ENCODE measurements at regions not wholly inside any gene's neighbourhood (a gene's known extent, or its start where the extent isn't known, plus 50 kb on each side); places are given as distances from the start of the nearest gene placed in this dataset.
A peak's percentile ranks its signal among the peaks of the same experiment; 100 is the strongest.

DNA sequence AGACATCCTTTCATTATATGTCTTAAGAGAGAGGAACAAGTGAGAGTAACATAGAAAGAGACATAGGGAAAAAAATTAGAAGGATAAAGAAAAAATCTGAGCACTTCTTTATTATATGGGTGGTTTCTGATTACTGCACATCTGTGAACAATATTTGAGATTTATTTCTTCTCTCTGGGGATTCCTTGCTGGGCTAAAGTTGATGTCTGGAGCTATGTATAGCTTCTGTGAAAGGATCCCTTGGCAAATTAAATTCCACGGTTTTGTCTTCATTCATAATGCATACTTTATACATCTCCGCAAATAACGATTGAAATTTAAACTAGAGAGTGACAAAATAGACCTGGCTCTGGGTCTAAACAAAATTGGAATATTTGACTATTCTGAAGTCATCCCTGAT, 232.2 kb upstream of the CTBP2 start:
- no peaks in the 10 kb centered on the region for H3K36me3 ChIP-seq (ENCODE audit: insufficient read depth, low read depth, low read length)
- no peak overlapping the region for H3K4me3 ChIP-seq (ENCODE audit: low read length)
- H3K9me3 ChIP-seq (ENCODE audit: insufficient read depth, low read depth, low read length), result peaks cover 12% of the 10 kb centered on the region
- H3K9ac ChIP-seq (ENCODE audit: low read depth, low read length), result no peak overlapping the region
- H3K27ac ChIP-seq (ENCODE audit: low read length), result no peak overlapping the region
- H3K4me1 ChIP-seq (ENCODE audit: insufficient read depth, low read length), result no peaks in the 10 kb centered on the region
- H3K27me3 ChIP-seq (ENCODE audit: insufficient read depth, low read length), result no peaks in the 10 kb centered on the region

- Histone ChIP-seq H3K36me3 (ENCODE audit: insufficient read depth, low read depth, low read length) (no peaks in the 10 kb centered on the region), H3K9ac (ENCODE audit: low read depth, low read length) (no peak overlapping the region), H3K4me1 (ENCODE audit: insufficient read depth, low read length) (no peaks in the 10 kb centered on the region), H3K27me3 (ENCODE audit: insufficient read depth, low read length) (no peaks in the 10 kb centered on the region), H3K4me3 (ENCODE audit: low read length) (no peak overlapping the region), H3K27ac (ENCODE audit: low read length) (no peak overlapping the region), H3K9me3 (ENCODE audit: insufficient read depth, low read depth, low read length) (peaks cover 12% of the 10 kb centered on the region)
Observed at GRCh38 chr10:125392154-125392553, 231.8 kb upstream of the CTBP2 start.

- Histone ChIP-seq H3K9ac (ENCODE audit: low read depth, low read length) (no peak overlapping the region), H3K9me3 (ENCODE audit: insufficient read depth, low read depth, low read length) (peaks cover 12% of the 10 kb centered on the region), H3K4me3 (ENCODE audit: low read length) (no peak overlapping the region), H3K27me3 (ENCODE audit: insufficient read depth, low read length) (no peaks in the 10 kb centered on the region), H3K4me1 (ENCODE audit: insufficient read depth, low read length) (no peaks in the 10 kb centered on the region), H3K27ac (ENCODE audit: low read length) (no peak overlapping the region), H3K36me3 (ENCODE audit: insufficient read depth, low read depth, low read length) (no peaks in the 10 kb centered on the region)
Observed at GRCh38 chr10:125389648-125390047, 229.3 kb upstream of the CTBP2 start.

- H3K9ac ChIP-seq (ENCODE audit: low read depth, low read length), result no peak overlapping the region
- no peak overlapping the region for H3K27ac ChIP-seq (ENCODE audit: low read length)
- H3K4me1 ChIP-seq (ENCODE audit: insufficient read depth, low read length), result no peaks in the 10 kb centered on the region
- H3K27me3 ChIP-seq (ENCODE audit: insufficient read depth, low read length), result no peaks in the 10 kb centered on the region
- no peaks in the 10 kb centered on the region; the same call in none of the 2 replicates for H3K9me3 ChIP-seq (ENCODE audit: insufficient read depth, low read depth, low read length)
- H3K4me3 ChIP-seq (ENCODE audit: low read length), result no peak overlapping the region
- H3K36me3 ChIP-seq (ENCODE audit: insufficient read depth, low read depth, low read length), result no peaks in the 10 kb centered on the region
Observed at GRCh38 chr10:125379592-125379991, 219.2 kb upstream of the CTBP2 start.

DNA sequence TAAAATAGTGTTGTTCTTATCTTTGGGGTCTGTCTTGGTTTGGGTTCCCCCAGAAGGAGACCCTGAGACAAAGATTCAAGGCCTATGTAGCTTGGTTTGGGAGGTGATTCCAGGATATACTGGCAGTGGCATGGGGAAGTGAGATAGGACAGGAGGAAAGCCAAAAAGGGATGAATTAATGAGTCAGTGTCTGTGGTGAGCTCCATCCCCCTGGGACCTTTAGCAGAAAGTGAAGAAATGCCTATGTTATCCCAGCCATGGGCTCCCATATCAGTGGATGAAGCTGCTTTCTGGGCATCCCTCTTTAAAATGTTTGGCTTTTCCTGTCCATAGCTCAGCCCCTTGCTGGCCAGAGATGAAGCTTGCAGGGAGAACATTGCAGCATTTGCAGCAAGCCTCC, 217.0 kb upstream of the CTBP2 start:
- Histone ChIP-seq H3K4me1 (ENCODE audit: insufficient read depth, low read length) (no peaks in the 10 kb centered on the region), H3K9ac (ENCODE audit: low read depth, low read length) (no peak overlapping the region)

DNA sequence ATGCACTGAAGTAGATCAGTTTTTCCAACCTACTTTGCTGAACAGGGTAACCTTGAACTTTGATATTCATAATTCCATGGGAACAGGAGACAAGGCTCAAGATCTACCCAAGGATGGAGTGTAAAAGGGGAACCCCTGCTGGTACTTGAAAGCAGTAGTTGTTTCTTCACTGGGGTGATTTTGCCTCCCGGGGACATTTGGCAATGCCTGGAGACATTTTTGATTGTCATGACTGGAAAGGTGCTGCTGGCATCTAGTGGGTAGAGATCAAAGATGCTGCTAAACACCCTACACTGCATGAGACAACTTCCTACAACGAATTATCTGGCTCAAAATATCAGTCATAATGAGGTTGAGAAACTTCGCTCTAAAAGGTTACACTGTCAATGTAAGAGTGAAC, 214.8 kb upstream of the CTBP2 start:
- Histone ChIP-seq H3K9me3 (ENCODE audit: insufficient read depth, low read depth, low read length) (no peaks in the 10 kb centered on the region; the same call in none of the 2 replicates), H3K36me3 (ENCODE audit: insufficient read depth, low read depth, low read length) (no peaks in the 10 kb centered on the region), H3K27me3 (ENCODE audit: insufficient read depth, low read length) (peaks cover 10% of the 10 kb centered on the region), H3K4me1 (ENCODE audit: insufficient read depth, low read length) (no peaks in the 10 kb centered on the region; the same call in 1 of the 2 replicates), H3K9ac (ENCODE audit: low read depth, low read length) (no peak overlapping the region), H3K27ac (ENCODE audit: low read length) (no peak overlapping the region), H3K4me3 (ENCODE audit: low read length) (no peak overlapping the region)

More for the DNA sequence above, 217.0 kb upstream of the CTBP2 start:
- no peaks in the 10 kb centered on the region for H3K36me3 ChIP-seq (ENCODE audit: insufficient read depth, low read depth, low read length)
- H3K27me3 ChIP-seq (ENCODE audit: insufficient read depth, low read length), result no peaks in the 10 kb centered on the region
- no peaks in the 10 kb centered on the region; the same call in none of the 2 replicates for H3K9me3 ChIP-seq (ENCODE audit: insufficient read depth, low read depth, low read length)
- no peak overlapping the region for H3K27ac ChIP-seq (ENCODE audit: low read length)
- H3K4me3 ChIP-seq (ENCODE audit: low read length), result no peak overlapping the region

DNA sequence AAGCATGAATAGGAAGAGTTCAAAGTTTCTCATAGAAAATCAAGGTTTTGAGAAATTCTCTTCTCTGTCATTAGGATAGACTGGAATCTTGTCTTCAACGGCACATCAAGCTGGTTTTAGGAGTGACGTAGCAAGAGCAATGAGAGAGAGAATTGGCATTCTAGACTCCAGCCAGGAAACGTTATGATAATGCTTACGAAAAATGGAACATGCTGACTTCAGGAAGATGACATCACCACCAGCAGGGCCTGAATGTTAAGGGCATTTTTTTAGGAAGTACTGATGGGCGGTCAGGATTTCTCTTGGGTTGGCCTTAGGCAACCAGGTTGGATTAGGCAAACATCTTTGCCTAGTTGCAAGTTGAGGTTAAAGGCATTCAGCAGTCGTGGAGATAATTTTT, 213.2 kb upstream of the CTBP2 start:
- no peak overlapping the region for H3K27ac ChIP-seq (ENCODE audit: low read length)
- peaks cover 10% of the 10 kb centered on the region for H3K27me3 ChIP-seq (ENCODE audit: insufficient read depth, low read length)
- no peaks in the 10 kb centered on the region; the same call in 1 of the 2 replicates for H3K9me3 ChIP-seq (ENCODE audit: insufficient read depth, low read depth, low read length)
- no peak overlapping the region for H3K4me3 ChIP-seq (ENCODE audit: low read length)
- H3K9ac ChIP-seq (ENCODE audit: low read depth, low read length), result no peak overlapping the region
- no peaks in the 10 kb centered on the region for H3K36me3 ChIP-seq (ENCODE audit: insufficient read depth, low read depth, low read length)
- no peaks in the 10 kb centered on the region; the same call in 1 of the 2 replicates for H3K4me1 ChIP-seq (ENCODE audit: insufficient read depth, low read length)

DNA sequence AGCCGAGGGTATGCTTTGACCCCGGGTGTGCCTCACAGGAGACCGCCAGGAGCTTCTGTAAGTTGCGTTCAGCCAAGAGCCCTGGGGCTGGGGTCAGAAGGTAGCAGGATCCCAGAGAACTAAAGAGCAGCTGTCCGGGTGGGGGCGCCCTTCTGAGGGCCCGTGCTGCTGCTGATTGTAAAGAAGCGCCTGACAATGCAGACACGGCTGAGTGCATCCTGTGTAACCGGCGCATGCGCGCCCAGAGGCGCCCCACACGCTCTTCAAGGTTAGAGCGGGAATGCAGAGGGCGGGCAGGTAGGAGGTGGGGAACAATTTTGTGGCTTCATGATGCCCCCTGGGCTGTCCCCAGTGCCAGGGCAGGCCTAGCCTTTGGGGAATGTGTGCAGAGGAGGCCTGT, 210.2 kb upstream of the CTBP2 start:
- no peak overlapping the region for H3K27ac ChIP-seq (ENCODE audit: low read length)

DNA sequence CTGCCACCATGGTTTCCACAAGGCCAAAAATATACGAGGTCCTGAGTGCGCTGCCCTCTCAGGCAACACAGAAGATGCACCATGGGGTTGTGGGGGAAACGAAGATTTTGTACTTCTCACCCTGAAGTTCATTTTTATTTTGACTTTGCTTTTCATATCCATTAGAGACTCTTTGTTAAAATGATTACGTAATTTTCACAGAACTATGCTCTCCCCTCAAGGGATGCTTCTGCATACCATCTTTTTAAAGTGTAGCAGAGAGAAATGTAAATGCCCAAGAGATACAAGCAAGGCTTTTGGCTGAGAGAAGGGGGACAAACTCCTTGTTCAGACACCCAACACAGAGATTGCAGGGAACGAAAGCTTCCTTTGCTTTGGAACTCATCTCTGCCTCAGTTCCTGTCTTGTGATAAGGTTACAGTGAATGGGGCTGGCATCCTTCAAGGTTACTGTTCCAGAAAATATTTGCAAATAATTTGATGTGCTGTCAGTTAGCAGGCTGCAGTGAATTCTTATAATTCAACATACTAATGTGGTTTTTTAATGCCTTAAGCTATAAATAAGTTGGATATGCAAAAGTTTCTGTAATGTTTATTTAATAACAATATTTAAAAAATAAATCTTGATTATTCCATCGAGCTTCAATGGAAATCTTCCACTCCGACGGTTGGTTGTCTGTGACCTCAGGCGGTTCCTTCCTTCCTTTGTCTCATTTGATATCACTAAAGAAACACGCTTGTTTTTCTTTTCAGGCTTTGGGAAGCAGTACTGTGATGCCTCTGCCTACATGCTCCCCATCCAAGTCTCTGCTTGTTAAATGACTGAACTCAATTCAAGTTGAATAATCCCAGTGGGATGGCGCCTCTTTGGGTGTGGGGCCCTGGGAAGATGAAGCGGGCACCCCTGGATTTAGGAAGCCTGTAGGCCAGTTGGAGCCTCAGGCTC, 209.3 kb upstream of the CTBP2 start:
- Histone ChIP-seq H3K27ac (ENCODE audit: low read length) (no peak overlapping the region), H3K36me3 (ENCODE audit: insufficient read depth, low read depth, low read length) (no peaks in the 10 kb centered on the region), H3K27me3 (ENCODE audit: insufficient read depth, low read length) (peaks cover 10% of the 10 kb centered on the region), H3K9me3 (ENCODE audit: insufficient read depth, low read depth, low read length) (no peaks in the 10 kb centered on the region), H3K9ac (ENCODE audit: low read depth, low read length) (no peak overlapping the region), H3K4me1 (ENCODE audit: insufficient read depth, low read length) (no peaks in the 10 kb centered on the region; the same call in 1 of the 2 replicates), H3K4me3 (ENCODE audit: low read length) (no peak overlapping the region)

More for the DNA sequence above, 210.2 kb upstream of the CTBP2 start:
- H3K9me3 ChIP-seq (ENCODE audit: insufficient read depth, low read depth, low read length), result no peaks in the 10 kb centered on the region
- no peaks in the 10 kb centered on the region for H3K36me3 ChIP-seq (ENCODE audit: insufficient read depth, low read depth, low read length)
- H3K4me3 ChIP-seq (ENCODE audit: low read length), result peak overlapping the region; percentile 8; the same call in 1 of the 2 replicates
- H3K4me1 ChIP-seq (ENCODE audit: insufficient read depth, low read length), result no peaks in the 10 kb centered on the region; the same call in 1 of the 2 replicates
- peak overlapping the region; percentile 13; the same call in 1 of the 2 replicates for H3K9ac ChIP-seq (ENCODE audit: low read depth, low read length)
- peaks cover 10% of the 10 kb centered on the region for H3K27me3 ChIP-seq (ENCODE audit: insufficient read depth, low read length)

DNA sequence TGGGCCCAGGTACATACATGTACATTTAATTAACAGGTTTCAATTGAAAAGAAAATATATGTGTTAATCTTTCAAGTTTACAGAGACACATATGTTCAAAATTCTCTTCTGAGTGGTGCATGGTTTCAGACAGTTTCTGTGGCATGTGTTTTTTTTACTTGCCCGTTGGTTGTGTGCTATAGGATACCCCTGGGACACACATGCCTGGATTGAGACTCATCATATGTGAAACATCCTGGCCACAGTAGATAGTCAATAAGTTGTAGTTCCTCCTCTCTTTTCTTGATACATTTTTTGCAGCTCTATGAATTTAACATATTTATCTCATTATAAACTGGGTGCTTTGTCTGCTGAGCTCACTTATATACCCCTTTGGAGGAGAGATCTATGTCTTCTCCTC, 207.8 kb upstream of the CTBP2 start:
- Histone ChIP-seq H3K9me3 (ENCODE audit: insufficient read depth, low read depth, low read length) (no peaks in the 10 kb centered on the region), H3K27me3 (ENCODE audit: insufficient read depth, low read length) (peaks cover 10% of the 10 kb centered on the region), H3K9ac (ENCODE audit: low read depth, low read length) (no peak overlapping the region), H3K4me1 (ENCODE audit: insufficient read depth, low read length) (no peaks in the 10 kb centered on the region; the same call in 1 of the 2 replicates), H3K36me3 (ENCODE audit: insufficient read depth, low read depth, low read length) (no peaks in the 10 kb centered on the region), H3K4me3 (ENCODE audit: low read length) (no peak overlapping the region), H3K27ac (ENCODE audit: low read length) (no peak overlapping the region)

GRCh38 chr10:125363791-125364190, 203.4 kb upstream of the CTBP2 start:
- Histone ChIP-seq H3K36me3 (ENCODE audit: insufficient read depth, low read depth, low read length) (no peaks in the 10 kb centered on the region), H3K9me3 (ENCODE audit: insufficient read depth, low read depth, low read length) (no peaks in the 10 kb centered on the region), H3K9ac (ENCODE audit: low read depth, low read length) (no peak overlapping the region), H3K27me3 (ENCODE audit: insufficient read depth, low read length) (no peaks in the 10 kb centered on the region), H3K4me3 (ENCODE audit: low read length) (no peak overlapping the region), H3K27ac (ENCODE audit: low read length) (no peak overlapping the region), H3K4me1 (ENCODE audit: insufficient read depth, low read length) (no peaks in the 10 kb centered on the region)

DNA sequence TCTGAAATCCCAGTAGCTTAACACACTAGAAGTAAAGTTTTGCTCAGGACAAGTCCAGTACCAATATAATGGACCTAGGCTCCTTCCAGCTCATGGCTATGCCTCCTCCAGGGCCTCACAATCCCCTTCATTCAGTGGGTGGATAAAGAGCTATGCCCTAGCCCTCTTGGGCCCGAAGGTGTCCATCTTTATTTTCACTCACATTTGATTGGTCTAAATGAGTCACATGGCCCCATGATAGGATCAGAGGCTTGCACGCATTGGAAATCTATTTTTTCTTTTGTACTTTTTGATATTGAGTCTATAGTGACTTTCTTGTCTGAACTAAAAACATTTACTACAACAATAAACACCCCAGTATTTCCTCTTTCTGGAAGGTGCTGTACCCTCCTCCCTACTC, 202.6 kb upstream of the CTBP2 start:
- Histone ChIP-seq H3K36me3 (ENCODE audit: insufficient read depth, low read depth, low read length) (no peaks in the 10 kb centered on the region), H3K27ac (ENCODE audit: low read length) (no peak overlapping the region), H3K27me3 (ENCODE audit: insufficient read depth, low read length) (no peaks in the 10 kb centered on the region), H3K9ac (ENCODE audit: low read depth, low read length) (no peak overlapping the region), H3K4me3 (ENCODE audit: low read length) (no peak overlapping the region), H3K9me3 (ENCODE audit: insufficient read depth, low read depth, low read length) (no peaks in the 10 kb centered on the region; the same call in 1 of the 2 replicates), H3K4me1 (ENCODE audit: insufficient read depth, low read length) (no peaks in the 10 kb centered on the region)

All from iPS-20b (cell line).